NCI-H146 treated with DMSO at 0.1 percent for 48 hours (cell line): ENCODE measurements at regions not wholly inside any gene's neighbourhood (a gene's known extent, or its start where the extent isn't known, plus 50 kb on each side); places are given as distances from the start of the nearest gene placed in this dataset.
A peak's percentile ranks its signal among the peaks of the same experiment; 100 is the strongest.
"Not testable (repeated sequence)": the region's sequence is repeated elsewhere in the genome, so short reads cannot be mapped to it uniquely, and the experiment has no call there.

Experiments used
- DNase-seq: peaks from one replicate; lab custom pipeline; 2025; ENCODE audit not compliant: unreplicated experiment; lab: John Stamatoyannopoulos, UW

- DNase-seq = no peak
Observed at GRCh38 chr1:241447031-241447644, 72.4 kb downstream of the FH start.

- DNase-seq = no peak
Observed at GRCh38 chr1:241444836-241445235, 74.7 kb downstream of the FH start.

DNA sequence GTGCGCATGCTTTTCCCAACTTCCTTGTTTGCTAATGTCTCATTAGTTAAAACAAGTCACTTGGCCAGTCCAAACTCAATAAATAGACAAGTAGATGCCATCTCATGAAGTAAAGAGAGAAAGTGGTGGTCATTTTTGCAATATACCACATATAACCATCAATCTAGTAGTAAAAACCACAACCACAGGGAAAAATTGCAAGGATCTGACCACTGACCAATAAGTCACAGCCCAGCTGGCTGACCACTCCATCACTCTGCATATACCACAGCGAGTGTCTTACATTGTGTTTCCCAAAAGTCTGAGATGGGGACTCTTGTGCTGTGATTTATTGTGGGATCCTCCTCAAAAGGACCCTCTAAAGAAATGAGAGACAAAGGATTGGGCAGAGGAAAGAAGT is 76.0 kb downstream of the FH start:
- no peak for DNase-seq

DNA sequence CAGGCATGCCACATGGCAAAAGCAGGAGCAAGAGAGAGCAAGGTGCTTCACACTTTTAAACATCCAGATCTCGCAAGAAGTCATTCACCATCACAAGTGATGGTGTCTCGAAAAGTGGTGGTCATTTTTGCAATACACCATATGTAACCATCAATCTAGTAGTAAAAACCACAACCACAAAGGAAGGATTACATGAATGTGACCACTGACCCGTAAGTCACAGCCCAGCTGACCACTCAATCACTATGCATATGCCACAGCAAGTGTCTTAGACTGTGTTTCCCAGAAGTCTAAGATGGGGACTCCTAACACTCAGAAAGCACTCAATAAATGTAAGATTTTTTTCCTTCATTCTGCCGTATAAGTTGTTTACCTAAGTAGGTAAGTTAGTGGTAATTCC is 76.9 kb downstream of the FH start:
- no peak for DNase-seq

GRCh38 chr1:241440904-241441303 is 78.7 kb downstream of the FH start:
- DNase-seq = no peak

DNA sequence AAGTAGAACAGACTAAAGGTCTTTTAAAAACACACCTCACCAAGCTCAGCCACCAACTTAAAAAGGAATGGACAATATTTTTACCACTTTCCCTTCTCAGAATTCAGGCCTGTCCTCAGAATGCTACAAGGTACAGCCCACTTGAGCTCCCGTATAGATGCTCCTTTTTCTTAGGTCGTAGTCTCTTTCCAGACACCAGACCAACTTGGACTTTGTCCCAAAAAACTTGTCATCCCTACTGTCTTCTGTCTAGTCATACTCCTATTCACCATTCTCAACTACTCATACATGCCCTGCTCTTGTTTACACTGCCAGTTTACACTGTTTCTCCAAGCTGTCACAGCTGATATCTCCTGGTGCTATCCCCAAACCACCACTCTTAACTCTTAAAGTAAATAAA is 80.9 kb downstream of the FH start:
- not testable (repeated sequence) for DNase-seq

- no peak for DNase-seq
Observed at GRCh38 chr1:241432241-241432640, 75.2 kb upstream of the RGS7 start.

DNA sequence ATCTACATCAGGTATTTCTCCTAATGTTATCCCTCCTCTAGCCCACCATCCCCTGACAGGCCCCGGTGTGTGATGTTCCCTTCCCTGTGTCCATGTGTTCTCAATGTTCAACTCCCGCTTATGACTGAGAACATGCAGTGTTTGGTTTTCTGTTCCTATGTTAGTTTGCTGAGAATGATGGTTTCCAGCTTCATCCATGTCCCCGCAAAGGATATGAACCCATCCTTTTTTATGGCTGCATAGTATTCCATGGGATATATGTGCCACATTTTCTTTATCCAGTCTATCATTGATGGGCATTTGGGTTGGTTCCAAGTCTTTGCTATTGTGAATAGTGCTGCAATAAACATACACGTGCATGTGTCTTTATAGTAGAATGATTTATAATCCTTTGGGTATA is 68.1 kb upstream of the RGS7 start:
- DNase-seq = not testable (repeated sequence)

DNA sequence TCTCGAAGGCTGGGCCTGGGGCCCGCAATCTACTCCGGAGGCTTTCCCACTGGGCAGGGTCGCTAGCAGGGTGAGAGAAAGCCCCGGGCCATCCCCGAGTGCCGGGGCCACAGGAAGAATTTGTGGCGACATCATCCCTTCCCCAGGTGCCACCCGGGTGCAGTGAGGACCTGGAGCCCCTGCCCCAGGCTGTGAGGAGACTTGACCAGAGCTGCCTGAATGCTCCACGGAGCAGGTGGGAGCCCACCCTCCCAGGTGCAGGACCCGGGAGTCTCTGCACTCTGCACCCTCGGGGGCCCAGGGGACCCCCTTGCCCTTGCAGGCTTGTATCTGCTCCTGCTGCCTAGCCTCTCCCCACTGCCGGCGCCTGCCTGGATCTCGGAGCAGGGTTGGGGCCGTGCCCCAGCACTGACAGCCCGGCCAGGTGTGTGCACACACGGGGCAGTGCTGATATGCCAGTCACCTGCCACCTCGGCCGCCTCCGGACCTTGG is 67.5 kb upstream of the RGS7 start:
- no peak for DNase-seq

DNA sequence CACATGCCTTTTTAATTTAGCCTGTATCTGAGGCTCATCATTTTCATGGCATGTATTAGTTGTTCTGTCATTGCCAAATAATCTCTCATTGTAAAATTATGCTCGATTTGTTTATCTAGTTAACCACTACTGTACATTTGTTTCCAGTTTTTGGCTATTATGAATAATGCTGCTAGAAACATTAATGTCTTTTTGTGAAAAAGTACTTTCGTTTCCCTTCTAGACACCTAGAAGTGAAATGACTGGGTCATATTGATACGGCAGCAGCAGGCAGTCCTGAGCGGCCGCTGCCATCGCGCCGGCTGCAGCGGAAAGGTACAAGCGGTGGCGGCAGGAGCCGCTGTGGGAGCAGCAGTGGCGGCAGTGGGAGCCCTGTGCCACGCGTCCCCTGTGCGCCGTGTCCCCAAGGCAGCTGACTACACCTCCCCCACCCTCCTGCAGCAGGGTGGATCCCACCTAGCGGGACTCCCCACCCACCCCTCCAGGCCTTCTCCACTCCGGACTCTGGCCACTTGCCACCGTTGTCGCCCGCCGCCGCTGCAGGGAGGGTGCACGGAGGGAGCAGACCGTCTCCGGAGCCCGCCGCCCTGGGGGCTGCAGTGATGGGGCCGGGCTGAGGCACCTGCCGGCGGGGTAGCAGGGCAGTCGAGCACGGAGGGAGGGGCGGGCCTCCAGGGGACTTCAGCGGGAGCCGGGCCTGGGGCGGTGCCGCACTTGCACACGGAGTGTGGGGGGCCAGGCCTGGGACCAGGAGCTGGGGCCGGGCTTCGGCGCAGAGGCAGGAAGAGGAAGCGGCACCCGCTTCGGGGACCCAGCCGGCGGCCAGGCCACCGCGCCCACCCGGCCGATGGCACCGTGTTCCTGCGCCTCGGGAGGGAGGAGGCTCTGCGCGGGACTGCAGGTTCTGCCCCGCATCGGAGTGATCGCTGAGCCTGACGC is 66.8 kb upstream of the RGS7 start:
- DNase-seq = peak; percentile 61

DNA sequence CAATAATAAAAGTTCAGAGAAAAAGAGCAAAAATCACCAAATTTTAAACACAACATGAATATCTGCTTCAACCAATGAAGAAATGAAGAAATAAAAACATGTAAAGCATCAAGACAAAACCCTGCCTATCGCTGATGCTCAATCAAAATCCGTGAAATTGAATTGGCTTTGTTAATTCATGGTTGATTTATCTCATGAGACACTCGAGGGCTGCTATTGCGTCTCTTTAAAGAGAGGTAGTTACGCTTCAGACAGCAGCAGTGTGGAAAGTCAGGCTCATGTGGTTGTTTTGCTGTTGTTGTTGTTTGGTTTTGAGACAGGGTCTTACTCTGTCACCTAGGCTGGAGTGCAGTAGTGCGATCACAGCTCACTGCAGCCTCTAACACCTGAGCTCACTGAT is 65.5 kb upstream of the RGS7 start:
- no peak for DNase-seq

GRCh38 chr1:241419986-241420385 is 63.0 kb upstream of the RGS7 start:
- no peak for DNase-seq

GRCh38 chr1:241417258-241417657 is 60.3 kb upstream of the RGS7 start:
- no peak for DNase-seq

DNA sequence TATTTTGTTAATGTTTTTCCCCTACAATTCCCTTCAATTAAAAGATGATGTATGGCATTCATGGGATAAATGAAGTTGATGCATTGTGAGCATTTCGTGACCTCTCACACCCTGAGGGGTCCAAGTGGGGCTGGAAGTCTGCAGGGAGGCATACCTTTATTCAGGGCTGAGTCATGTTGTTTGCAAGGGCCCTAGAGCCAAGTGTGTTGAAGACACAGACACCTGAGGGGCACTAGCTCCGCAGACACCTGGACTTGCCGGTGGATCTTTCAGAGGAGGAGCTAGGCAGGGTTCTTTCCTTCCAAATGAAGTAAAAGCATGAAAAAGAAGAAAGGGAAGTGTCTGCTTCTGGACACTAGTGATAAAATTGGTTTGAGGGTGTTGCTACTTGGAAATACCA is 57.0 kb upstream of the RGS7 start:
- DNase-seq = no peak

DNA sequence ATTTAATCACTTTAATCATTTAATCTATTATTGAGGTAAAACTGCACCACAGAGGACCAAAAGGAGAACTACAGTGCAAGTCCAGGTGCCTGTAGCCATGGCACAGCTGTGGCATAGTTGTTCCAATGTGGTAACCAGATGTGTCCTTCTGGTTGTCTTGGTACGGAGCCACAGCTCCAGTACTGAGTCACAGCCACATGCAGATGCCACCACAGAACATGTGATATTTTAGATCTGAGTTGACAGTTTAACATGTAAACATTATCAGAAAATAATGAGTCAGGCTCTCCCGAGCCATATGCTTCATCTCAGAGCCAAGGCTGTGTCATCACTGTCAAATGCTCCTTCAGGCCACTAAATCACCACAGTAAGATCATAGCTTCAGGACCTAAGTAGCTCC is 56.4 kb upstream of the RGS7 start:
- no peak for DNase-seq

DNA sequence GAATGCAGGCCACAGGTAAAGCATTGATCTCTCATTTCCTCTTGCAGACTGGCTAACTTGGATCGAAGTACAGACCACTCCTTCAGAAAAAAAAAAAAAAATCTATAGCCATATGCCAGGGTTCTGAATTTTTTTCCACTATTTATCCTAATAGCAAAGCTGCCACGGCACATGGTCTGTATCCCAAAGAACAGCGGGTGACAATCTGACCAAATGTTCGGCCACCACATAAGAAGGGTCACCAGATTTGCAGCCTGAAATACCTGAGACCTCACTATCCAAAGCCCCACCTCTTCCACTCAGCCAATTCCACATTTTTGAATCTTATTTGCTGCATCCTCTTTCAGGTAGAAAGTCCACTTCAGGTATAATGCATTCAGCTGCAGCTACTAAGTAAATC is 55.6 kb upstream of the RGS7 start:
- DNase-seq = no peak

- no peak for DNase-seq
Observed at GRCh38 chr1:241411776-241412338, 54.9 kb upstream of the RGS7 start.

DNA sequence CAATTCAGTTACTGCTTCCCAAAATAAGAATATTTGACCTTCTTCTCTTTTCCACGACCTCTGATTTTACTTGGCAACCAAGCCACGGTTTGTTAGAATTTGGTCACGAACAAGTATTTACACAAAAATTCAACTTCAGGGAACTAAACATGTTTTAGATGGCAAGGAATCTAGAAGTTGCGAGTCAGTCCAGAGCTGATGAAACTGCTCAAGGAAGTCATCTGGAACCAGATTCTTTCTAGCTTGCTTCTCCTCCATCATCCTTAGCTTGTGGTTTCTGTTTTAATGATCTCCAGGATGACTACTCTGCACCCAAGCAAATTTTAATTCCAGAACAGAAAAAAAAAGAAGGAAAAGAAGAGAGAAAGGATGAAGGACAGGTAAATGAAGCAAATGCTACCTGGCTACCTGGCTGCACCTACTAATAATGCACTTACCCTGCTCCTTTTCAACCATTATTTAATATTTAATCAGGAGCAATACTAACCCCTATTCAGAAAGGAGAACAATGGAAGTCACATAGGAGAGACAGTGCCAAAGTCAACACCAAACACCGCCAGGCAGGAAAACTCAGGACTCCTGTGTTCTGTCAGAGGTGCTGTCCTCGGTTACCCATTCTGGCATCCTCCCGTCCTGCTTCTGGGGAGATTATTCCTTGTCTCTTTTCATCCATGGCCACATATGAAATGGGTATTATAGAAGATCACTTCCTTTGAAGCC is 54.2 kb upstream of the RGS7 start:
- peak; percentile 66 for DNase-seq

DNA sequence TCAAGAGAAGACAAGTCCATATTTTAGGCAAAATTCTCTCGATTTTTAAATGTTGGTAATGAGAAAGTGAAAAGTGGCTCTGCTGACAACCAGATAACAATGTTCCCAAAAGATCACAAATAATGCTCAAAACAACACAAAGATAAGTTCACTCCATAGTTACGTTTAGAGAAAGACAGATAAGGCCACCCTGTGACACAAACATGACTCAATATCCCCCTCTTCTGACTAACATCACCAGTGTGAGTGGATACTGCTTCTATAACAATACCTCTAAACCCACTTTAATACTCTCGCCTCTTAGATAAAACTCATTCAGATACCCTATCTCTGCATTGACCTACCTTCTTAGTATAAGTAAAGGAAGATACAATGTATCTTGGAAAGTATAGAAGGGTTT is 51.2 kb upstream of the RGS7 start:
- peak; percentile 13 for DNase-seq
